ENCODE measurements at regions not wholly inside any gene's neighbourhood (a gene's known extent, or its start where the extent isn't known, plus 50 kb on each side); places are given as distances from the start of the nearest gene placed in this dataset.
"Not testable (repeated sequence)": the region's sequence is repeated elsewhere in the genome, so short reads cannot be mapped to it uniquely, and the experiment has no call there.

- TF ChIP-seq POLR2AphosphoS5, POLR2A (IDR thresholded peaks at IDR 0.05): not testable (repeated sequence)
Measured at GRCh38 chrX:37086820-37087219, 78.7 kb downstream of the FAM47C start.
